ENCODE measurements at regions not wholly inside any gene's neighbourhood (a gene's known extent, or its start where the extent isn't known, plus 50 kb on each side); places are given as distances from the start of the nearest gene placed in this dataset.
"Not testable (repeated sequence)": the region's sequence is repeated elsewhere in the genome, so short reads cannot be mapped to it uniquely, and the experiment has no call there.

DNA sequence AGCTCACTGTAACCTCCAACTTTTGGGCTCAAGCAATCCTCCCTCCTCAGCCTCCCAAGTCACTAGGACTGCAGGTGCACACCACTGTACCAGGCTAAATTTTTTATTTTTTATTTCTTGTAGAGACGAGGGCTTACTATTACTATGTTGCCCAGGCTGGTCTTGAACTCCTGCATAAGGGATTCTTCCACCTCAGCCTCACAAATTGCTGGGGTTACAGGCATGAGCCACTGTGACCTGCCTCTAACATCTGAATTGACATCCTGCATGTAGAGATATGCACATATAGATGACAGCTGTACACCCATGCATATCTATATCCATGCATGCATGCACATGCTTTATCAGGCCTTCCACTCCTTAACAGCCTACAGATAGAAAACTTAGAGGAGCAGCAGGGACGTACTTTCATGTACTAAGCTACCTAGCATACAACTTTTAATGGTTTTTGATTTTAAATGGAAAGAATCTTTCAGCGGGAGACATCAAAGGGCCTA, 740.9 kb upstream of the TPTE start:
- POLR2A ChIA-PET, result no interaction called here
- no peak for DNase-seq
- Mint-ChIP-seq H3K4me3 (no peak overlapping the region), H3K9me3 (peaks cover 39% of the 10 kb centered on the region), H3K36me3 (peaks cover 2% of the 10 kb centered on the region), H3K27me3 (no peaks in the 10 kb centered on the region), H3K4me1 (no peaks in the 10 kb centered on the region), H3K27ac (no peak overlapping the region)
- ATAC-seq (ENCODE audit: low read depth), result no peak

DNA sequence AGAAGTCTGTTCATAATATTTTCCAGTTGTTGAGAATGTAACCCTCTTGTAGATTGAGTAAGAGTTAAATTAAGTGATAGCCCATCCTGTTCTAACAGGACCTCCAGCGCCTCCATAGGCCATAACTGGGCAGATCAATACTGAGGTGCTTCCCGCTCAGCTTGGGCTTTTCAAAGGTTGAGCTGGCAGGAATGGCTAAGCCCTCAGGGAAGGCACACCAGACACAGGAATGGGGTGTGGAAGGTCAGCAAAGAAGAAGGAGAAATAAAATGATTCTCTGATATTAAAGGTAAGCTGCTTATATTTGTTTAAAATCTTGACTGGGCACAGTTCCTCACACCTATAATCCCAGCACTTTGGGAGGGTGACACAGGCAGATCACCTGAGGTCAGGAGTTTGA, 737.8 kb upstream of the TPTE start:
- H3K27me3 Mint-ChIP-seq; H3K4me1 Mint-ChIP-seq; H3K27ac Mint-ChIP-seq; H3K36me3 Mint-ChIP-seq; DNase-seq; H3K4me3 Mint-ChIP-seq; ATAC-seq (ENCODE audit: low read depth); POLR2A ChIA-PET: not testable (repeated sequence)
- peaks cover 35% of the 10 kb centered on the region for H3K9me3 Mint-ChIP-seq

DNA sequence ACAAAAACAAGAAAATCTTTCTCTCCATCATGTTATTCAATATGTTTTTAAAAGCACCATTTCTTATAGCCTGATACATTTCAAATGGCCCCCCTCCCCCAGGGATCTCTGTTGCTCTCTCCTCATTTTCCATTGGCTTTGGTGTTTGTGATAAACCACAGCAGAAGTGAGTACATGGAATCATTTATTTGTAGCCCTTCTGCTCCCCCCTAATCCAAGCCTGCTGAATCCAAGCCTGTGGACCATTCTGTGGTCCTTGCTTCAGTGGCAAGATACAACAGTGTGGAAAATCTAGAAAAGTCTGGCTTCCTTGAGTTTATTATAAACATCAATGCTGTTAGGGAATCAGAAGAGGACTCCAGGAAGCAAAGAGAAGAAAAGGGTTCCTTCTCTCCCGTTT, 737.2 kb upstream of the TPTE start:
- peaks cover 37% of the 10 kb centered on the region for H3K9me3 Mint-ChIP-seq
- H3K27ac Mint-ChIP-seq; H3K27me3 Mint-ChIP-seq; H3K4me3 Mint-ChIP-seq; ATAC-seq (ENCODE audit: low read depth); H3K4me1 Mint-ChIP-seq; H3K36me3 Mint-ChIP-seq; DNase-seq; POLR2A ChIA-PET: not testable (repeated sequence)

DNA sequence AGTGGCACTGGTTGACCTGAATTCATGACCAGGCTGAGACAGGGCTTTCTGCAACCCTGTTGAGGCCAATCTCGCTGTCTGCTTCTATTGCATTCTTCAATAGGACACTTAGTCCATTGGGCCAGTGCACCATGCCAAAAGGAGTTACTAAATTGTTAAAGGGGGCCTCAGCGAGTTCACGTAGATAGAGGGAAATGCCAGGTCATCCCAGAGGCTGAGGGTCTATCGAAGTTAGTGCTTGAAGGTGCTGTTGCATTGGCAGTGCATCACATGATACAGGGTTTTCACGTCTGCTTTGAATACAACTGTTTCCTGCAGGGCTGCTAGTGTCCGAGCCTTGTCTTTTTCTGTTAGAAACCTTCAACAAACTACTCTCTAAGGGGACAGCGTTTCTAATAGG, 735.3 kb upstream of the TPTE start:
- POLR2A ChIA-PET, result not testable (repeated sequence)

DNA sequence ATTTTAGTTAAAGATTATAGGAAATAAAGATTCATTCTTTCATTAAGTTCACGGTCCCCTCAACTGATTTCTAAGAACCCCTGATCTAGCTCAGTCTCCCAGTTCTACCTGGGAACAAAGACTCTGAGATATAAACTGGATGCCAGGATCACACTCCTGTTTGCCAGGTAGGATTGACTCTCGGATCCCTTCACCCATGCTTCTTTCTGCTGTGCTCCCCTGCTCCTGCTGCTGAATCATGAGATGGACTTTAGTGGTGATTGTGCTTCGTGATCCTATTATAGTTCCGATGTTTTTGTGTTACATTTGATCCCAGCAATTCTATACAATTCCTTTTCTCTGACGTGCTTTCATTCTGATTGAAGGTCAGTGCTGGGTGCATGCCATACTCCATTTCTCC, 733.1 kb upstream of the TPTE start:
- H3K27ac Mint-ChIP-seq; H3K4me1 Mint-ChIP-seq; H3K27me3 Mint-ChIP-seq; H3K4me3 Mint-ChIP-seq; DNase-seq; H3K36me3 Mint-ChIP-seq; ATAC-seq (ENCODE audit: low read depth); POLR2A ChIA-PET: not testable (repeated sequence)
- H3K9me3 Mint-ChIP-seq, result peaks cover 44% of the 10 kb centered on the region

More for the DNA sequence above, 735.3 kb upstream of the TPTE start:
- peaks cover 39% of the 10 kb centered on the region for H3K9me3 Mint-ChIP-seq
- H3K27ac Mint-ChIP-seq; H3K36me3 Mint-ChIP-seq; ATAC-seq (ENCODE audit: low read depth); H3K27me3 Mint-ChIP-seq; H3K4me3 Mint-ChIP-seq; H3K4me1 Mint-ChIP-seq; DNase-seq: not testable (repeated sequence)

DNA sequence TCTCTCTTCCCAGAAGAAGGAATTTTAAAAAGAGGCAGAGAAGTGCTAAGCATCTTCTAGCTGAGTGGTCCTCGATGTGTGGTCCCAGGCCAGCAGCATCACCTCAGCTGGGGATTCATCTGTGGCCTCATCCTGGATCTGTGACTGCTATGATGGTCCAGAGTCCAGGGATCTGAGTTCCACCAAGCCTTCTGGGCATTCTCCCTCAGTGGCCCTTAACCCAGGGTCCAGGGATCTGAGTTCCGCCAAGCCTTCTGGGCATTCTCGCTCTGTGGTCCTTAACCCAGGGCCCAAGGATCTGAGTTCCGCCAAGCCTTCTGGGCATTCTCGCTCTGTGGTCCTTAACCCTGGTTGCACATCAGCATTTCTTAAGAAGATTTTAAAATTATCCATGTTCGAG, 731.0 kb upstream of the TPTE start:
- H3K4me1 Mint-ChIP-seq; POLR2A ChIA-PET; H3K36me3 Mint-ChIP-seq; DNase-seq; H3K4me3 Mint-ChIP-seq; H3K27ac Mint-ChIP-seq; ATAC-seq (ENCODE audit: low read depth); H3K27me3 Mint-ChIP-seq: not testable (repeated sequence)
- H3K9me3 Mint-ChIP-seq, result peaks cover 46% of the 10 kb centered on the region

DNA sequence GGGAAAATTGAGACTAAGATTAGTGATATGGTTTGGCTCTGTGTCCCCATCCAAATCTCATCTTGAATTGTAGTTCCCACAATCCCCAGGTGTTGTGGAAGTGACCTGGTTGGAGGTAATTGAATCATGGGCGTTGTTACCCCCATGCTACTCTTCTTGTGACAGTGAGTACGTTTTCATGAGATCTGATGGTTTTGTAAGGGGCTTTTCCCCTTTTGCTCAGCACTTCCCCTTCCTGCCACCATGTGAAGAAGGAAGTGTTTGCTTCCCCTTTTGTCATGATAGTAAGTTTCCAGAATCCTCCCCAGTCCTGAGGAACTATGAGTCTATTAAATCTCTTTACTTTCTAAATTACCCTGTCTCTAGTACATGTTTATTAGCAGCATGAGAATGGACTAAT, 729.9 kb upstream of the TPTE start:
- H3K27ac Mint-ChIP-seq; ATAC-seq (ENCODE audit: low read depth); H3K4me3 Mint-ChIP-seq; H3K27me3 Mint-ChIP-seq; POLR2A ChIA-PET; DNase-seq; H3K4me1 Mint-ChIP-seq; H3K36me3 Mint-ChIP-seq: not testable (repeated sequence)
- peaks cover 51% of the 10 kb centered on the region for H3K9me3 Mint-ChIP-seq

DNA sequence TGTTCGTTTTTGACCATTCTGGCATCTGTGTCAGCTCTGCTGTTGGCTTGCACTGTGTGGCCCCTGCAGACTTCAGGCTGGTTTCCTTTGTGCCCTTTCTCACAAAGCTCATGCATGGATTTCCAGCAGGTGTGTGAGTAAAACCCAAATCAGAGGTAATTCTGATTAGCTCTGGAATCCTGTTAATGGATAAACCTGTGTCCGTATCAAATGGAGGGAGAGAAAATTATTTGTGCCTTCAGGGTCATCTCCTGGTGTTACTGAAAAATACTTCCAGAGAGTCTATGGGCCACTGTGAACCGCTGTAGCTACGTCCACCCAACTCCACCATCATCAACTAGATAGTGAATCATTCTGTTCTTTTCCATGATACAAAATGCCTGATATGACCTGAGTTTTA, 726.1 kb upstream of the TPTE start:
- H3K27ac Mint-ChIP-seq; POLR2A ChIA-PET; H3K4me1 Mint-ChIP-seq; DNase-seq; H3K36me3 Mint-ChIP-seq; H3K27me3 Mint-ChIP-seq; H3K4me3 Mint-ChIP-seq; ATAC-seq (ENCODE audit: low read depth): not testable (repeated sequence)
- H3K9me3 Mint-ChIP-seq, result peaks cover 33% of the 10 kb centered on the region

DNA sequence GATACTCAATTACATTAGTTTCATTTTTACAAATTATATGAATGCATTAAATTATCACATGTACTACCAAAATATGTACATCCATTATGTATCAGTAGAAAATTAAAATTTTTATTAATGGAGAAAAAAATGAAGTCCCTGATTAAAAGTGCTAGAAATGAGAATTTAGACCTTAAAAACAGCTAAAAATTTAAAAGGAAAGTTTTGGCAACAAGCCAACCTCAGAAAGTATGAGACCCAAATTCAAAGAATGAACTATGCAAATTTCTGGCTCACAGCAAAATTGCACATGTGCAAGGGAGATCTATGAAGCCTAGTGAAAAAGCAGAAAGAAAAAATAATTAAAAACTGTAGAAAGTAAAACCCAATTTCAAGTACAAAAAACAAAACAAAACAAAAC, 725.1 kb upstream of the TPTE start:
- H3K4me3 Mint-ChIP-seq; H3K4me1 Mint-ChIP-seq; H3K27ac Mint-ChIP-seq; H3K36me3 Mint-ChIP-seq; H3K27me3 Mint-ChIP-seq; POLR2A ChIA-PET; DNase-seq; ATAC-seq (ENCODE audit: low read depth): not testable (repeated sequence)
- peaks cover 31% of the 10 kb centered on the region for H3K9me3 Mint-ChIP-seq

DNA sequence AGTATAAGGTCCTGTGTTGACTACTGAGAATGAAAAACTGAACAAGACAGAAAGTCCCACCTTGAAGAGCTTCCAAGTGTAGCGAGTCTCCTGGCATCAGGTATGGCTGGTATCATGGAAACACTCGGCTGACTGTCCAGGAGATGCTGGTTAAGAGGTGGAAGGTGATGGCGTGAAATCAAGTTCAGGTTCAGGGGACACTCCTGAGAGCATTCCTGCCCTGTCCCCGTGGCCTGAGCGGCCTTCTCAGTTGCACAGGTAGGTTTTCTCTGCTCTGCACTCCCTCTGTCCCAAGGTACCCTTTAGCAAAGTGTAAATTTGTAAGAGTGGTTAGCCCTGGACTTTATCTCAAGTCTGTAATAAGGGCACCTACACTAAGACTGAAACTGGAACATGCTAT, 713.7 kb upstream of the TPTE start:
- H3K9me3 Mint-ChIP-seq; H3K27ac Mint-ChIP-seq; ATAC-seq (ENCODE audit: low read depth); DNase-seq; POLR2A ChIA-PET; H3K4me3 Mint-ChIP-seq; H3K36me3 Mint-ChIP-seq; H3K4me1 Mint-ChIP-seq; H3K27me3 Mint-ChIP-seq: not testable (repeated sequence)

DNA sequence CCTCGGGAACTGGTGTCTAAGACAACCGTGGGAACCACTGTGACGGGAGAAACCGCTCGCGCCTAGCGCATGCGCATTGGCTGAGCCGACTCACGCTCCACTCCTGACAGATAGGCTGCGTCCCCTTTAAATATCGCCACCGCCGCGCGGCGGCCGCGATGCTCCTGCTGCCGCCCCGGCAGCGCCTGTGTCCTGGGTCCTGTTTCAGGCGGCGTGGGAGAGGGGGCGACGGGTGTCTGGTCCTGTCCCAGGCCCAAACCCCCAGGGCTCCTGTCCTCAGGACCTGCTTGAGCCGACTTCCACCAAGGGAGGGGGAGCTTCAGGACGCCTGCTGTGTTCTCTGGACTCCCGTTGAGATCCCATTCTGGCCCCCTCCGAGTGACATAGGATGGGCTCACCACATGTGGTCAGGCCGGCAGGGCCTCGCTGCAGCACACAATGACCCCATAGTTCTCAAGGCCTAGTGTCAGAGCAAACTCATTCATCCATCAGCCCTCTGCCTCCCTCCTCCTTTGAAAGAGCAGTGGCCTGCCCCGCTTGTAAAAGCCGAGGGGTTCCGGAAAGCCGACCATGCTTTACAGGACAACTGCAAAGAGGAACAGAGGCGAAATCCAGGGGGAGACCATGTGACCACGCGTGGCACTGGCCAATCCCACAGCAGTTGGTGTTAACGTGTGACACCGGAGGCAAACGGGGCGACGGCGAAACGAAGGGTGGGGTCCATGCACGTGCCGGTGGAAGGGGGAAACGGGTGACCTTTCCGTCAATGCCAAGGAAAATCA, 710.0 kb upstream of the TPTE start:
- H3K27me3 Mint-ChIP-seq; H3K4me3 Mint-ChIP-seq; H3K4me1 Mint-ChIP-seq; H3K27ac Mint-ChIP-seq; H3K9me3 Mint-ChIP-seq; DNase-seq; ATAC-seq (ENCODE audit: low read depth); POLR2A ChIA-PET; H3K36me3 Mint-ChIP-seq: not testable (repeated sequence)

DNA sequence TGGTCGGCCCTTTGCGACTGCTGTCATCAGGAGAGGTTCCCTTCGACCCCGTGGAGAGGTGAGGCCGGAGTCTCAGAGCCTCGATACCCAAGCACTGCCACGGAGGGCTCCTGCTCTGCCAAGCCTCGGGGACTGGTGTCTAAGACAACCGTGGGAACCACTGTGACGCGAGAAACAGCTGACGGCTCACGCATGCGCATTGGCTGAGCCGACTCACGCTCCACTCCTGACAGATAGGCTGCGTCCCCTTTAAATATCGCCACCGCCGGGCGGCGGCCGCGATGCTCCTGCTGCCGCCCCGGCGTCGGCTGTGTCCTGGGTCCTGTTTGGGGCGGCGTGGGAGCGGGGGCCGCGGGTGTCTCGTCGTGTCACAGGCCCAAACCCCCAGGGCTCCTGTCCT, 708.9 kb upstream of the TPTE start:
- POLR2A ChIA-PET; DNase-seq; H3K4me3 Mint-ChIP-seq; H3K36me3 Mint-ChIP-seq; H3K27ac Mint-ChIP-seq; H3K27me3 Mint-ChIP-seq; H3K9me3 Mint-ChIP-seq; H3K4me1 Mint-ChIP-seq; ATAC-seq (ENCODE audit: low read depth): not testable (repeated sequence)

DNA sequence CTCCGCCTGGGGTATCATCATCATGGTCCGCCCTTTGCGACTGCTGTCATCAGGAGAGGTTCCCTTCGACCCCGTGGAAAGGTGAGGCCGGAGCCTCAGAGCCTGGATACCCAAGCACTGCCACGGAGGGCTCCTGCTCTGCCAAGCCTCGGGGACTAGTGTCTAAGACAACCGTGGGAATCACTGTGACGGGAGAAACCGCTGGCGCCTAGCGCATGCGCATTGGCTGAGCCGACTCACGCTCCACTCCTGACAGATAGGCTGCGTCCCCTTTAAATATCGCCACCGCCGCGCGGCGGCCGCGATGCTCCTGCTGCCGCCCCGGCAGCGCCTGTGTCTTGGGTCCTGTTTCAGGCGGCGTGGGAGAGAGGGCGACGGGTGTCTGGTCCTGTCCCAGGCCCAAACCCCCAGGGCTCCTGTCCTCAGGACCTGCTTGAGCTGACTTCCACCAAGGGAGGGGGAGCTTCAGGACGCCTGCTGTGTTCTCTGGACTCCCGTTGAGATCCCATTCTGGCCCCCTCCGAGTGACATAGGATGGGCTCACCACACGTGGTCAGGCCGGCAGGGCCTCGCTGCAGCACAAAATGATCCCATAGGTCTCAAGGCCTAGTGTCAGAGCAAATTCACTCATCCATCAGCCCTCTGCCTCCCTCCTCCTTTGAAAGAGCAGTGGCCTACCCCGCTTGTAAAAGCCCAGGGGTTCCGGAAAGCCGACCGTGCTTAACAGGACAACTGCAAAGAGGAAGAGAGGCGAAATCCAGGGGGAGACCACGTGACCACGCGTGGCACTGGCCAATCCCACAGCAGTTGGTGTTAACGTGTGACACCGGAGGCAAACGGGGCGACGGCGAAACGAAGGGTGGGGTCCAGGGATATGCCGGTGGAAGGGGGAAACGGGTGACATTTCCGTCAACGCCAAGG, 707.2 kb upstream of the TPTE start:
- H3K4me3 Mint-ChIP-seq; DNase-seq; ATAC-seq (ENCODE audit: low read depth); H3K27ac Mint-ChIP-seq; H3K9me3 Mint-ChIP-seq; H3K27me3 Mint-ChIP-seq; POLR2A ChIA-PET; H3K36me3 Mint-ChIP-seq; H3K4me1 Mint-ChIP-seq: not testable (repeated sequence)
